Breast epithelium (tissue), 4 donors: ENCODE measurements at regions not wholly inside any gene's neighbourhood (a gene's known extent, or its start where the extent isn't known, plus 50 kb on each side); places are given as distances from the start of the nearest gene placed in this dataset.
"Not testable (repeated sequence)": the region's sequence is repeated elsewhere in the genome, so short reads cannot be mapped to it uniquely, and the experiment has no call there.

ENCODE experiments used
- DNase-seq, 2 donors: peaks; one replicate each; pipeline ENCODE4 v3.0.0-alpha.2; 2019; ENCODE audit warnings: low spot score in 2 of 2
- H3K27ac ChIP-seq, 2 donors: fragments of 200-600 bp; sonication (generic) in 1 of 2; one replicate each; pipeline ENCODE4 v1.5.1; 2016 to 2019; ENCODE audit warnings: mild to moderate bottlenecking in 1 of 2
- H3K27me3 ChIP-seq, 2 donors: fragments of 200-600 bp; sonication (generic) in 1 of 2; one replicate each; pipeline versions ENCODE4 v1.5.1 to v1.6.0; 2017 to 2019; ENCODE audit warnings: control low read depth in 1 of 2, mild to moderate bottlenecking in 1 of 2
- H3K36me3 ChIP-seq: fragments of 200-600 bp; one replicate; pipeline ENCODE4 v1.5.1; 2019
- H3K4me1 ChIP-seq, 2 donors: fragments of 200-600 bp; sonication (generic); one replicate each; pipeline ENCODE4 v1.5.1; 2016 to 2019; ENCODE audit warnings: control low read depth in 1 of 2
- H3K4me3 ChIP-seq, 3 donors: fragments of 200-600 bp; sonication (generic); 1 replicate in 2 of 3; 2 replicates in 1 of 3; pipeline ENCODE4 v1.5.1; 2016 to 2019; ENCODE audit warnings: mild to moderate bottlenecking in 3 of 3, moderate library complexity in 2 of 3
- H3K9me3 ChIP-seq, 2 donors: fragments of 200-600 bp; sonication (generic) in 1 of 2; one replicate each; pipeline ENCODE4 v1.5.1; 2016 to 2019; ENCODE audit warnings: control low read depth in 1 of 2
- POLR2A ChIP-seq: fragments of 450-650 bp; IDR thresholded peaks from one replicate; pipeline ENCODE4 v1.6.1; 2016; ENCODE audit warnings: antibody characterized with exemption, mild to moderate bottlenecking, moderate library complexity
- POLR2AphosphoS5 ChIP-seq, 3 donors: sonication (generic); formaldehyde crosslinking; IDR thresholded peaks; one replicate each; pipeline ENCODE4 v1.6.1; 2017; ENCODE audit warnings: antibody characterized with exemption in 3 of 3
- intact Hi-C: fragments of 100-400 bp; cut with DNase I; formaldehyde crosslinking; loops from one replicate; pipeline ENCODE4 v1.15.1; 2023; ENCODE audit warnings: low total_unique reads
- TF ChIP-seq, protein P1 (sequence below), 3 donors: fragments of 450-650 bp; IDR thresholded peaks; one replicate each; pipeline ENCODE4 v1.5.1; 2016 to 2017; ENCODE audit warnings: antibody characterized with exemption in 3 of 3, mild to moderate bottlenecking in 3 of 3, moderate library complexity in 3 of 3

DNA sequence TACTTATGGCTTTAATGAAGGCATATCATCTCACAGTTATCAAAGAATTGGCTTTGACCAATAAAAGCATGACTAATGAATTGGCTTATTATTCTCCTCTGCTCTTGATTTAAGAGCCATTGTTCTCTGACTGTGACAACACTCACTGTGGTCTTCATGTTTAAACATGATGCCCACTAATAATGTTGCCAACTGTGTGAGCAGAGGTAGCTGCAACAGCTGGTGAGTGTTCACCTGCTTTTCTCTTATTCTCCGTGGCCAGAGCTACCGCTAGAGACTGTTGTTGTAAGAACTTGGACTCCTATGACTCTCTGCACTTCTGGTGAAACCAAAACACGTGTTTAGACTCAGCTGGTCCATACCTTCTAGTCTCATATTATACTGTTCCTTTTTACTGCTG lies 335.9 kb downstream of the XPNPEP1 start:
- H3K9me3 ChIP-seq = no peaks in the 10 kb centered on the region
- TF ChIP-seq, protein P1, sequence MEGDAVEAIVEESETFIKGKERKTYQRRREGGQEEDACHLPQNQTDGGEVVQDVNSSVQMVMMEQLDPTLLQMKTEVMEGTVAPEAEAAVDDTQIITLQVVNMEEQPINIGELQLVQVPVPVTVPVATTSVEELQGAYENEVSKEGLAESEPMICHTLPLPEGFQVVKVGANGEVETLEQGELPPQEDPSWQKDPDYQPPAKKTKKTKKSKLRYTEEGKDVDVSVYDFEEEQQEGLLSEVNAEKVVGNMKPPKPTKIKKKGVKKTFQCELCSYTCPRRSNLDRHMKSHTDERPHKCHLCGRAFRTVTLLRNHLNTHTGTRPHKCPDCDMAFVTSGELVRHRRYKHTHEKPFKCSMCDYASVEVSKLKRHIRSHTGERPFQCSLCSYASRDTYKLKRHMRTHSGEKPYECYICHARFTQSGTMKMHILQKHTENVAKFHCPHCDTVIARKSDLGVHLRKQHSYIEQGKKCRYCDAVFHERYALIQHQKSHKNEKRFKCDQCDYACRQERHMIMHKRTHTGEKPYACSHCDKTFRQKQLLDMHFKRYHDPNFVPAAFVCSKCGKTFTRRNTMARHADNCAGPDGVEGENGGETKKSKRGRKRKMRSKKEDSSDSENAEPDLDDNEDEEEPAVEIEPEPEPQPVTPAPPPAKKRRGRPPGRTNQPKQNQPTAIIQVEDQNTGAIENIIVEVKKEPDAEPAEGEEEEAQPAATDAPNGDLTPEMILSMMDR (IDR thresholded peaks at IDR 0.05) = no peak
- TF ChIP-seq POLR2AphosphoS5 (IDR thresholded peaks at IDR 0.05) (no peak), POLR2A (no peak)
- intact Hi-C loops = no loop called here
- H3K36me3 ChIP-seq = no peaks in the 10 kb centered on the region
- H3K4me1 ChIP-seq = no peaks in the 10 kb centered on the region
- no peaks in the 10 kb centered on the region for H3K27me3 ChIP-seq
- DNase-seq = no peak
- H3K4me3 ChIP-seq = no peak overlapping the region
- H3K27ac ChIP-seq = no peak overlapping the region

DNA sequence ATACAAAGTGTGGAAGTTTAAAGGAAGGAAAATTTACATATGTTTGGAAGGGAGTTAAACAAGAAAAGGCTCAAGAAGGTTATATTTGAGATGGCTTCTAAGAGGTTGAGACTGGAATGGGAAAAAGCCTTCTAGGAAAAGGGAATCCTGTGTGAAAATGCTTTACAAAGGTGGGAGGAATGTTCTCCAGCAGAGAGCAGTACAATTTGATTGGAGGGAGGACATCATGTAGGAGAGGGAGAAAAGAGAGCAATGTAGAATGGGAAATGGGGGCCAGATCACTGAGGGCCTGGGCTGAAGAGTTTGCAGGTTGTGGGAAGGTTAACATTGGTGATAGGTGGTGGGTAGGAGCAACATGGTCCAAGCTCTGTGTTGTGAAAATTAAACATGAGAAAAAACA lies 366.9 kb downstream of the XPNPEP1 start:
- peaks cover 0 to 5% of the 10 kb centered on the region in 2 donors for H3K9me3 ChIP-seq
- TF ChIP-seq POLR2A = no peak
- no peak for TF ChIP-seq POLR2AphosphoS5 (IDR thresholded peaks at IDR 0.05)
- TF ChIP-seq, protein P1 (IDR thresholded peaks at IDR 0.05) = no peak
- no peaks in the 10 kb centered on the region for H3K36me3 ChIP-seq
- no peaks in the 10 kb centered on the region for H3K4me1 ChIP-seq
- H3K27ac ChIP-seq = no peak overlapping the region
- H3K4me3 ChIP-seq = no peak overlapping the region
- intact Hi-C loops = no loop called here
- no peaks in the 10 kb centered on the region for H3K27me3 ChIP-seq
- no peak for DNase-seq

DNA sequence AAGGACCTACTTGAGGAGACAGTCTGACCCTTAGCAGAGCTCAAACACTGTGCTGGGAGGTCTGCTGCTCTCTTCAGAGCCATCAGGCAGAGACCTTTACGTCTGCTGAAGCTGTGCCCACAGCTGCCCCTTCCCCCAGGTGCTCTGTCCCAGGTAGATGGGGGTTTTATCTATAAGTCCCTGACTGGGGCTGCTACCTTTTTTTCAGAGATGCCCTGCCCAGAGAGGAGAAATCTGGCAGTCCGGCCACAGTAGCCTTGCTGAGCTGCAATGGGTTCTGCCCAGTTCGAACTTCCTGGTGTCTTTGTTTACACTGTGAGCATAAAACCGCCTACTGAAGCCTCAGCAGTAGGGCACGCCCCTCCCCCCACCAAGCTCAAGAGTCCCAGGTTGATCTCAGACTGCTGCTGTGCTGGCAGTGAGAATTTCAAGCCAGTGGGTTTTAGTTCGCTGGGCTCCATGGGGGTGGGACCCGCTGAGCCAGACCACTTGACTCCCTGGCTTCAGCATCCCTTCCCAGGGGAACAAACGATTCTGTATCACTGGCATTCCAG lies 381.2 kb downstream of the XPNPEP1 start:
- H3K9me3 ChIP-seq, H3K36me3 ChIP-seq, intact Hi-C loops, H3K4me1 ChIP-seq, H3K4me3 ChIP-seq, DNase-seq, H3K27me3 ChIP-seq, H3K27ac ChIP-seq: not testable (repeated sequence)

DNA sequence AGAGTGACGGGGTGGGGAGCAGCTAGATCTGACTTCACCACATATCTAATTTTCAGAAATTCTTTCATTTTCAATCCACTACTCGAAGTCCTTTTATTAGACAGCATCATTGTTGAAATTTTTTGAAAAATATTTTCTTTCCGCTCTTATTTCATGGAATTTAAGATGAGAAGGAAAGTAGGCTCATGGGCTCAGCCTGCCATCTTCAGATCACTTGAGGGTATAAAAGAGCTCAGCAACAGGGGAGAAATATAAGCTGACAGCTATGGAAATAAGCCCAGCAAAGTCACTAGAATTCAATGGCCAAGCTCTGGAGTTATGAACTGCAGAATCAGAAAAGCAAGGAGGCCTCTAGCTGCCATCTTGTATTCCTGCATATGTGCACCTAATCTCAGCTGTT lies 389.1 kb downstream of the XPNPEP1 start:
- TF ChIP-seq, protein P1 (IDR thresholded peaks at IDR 0.05) = no peak
- TF ChIP-seq POLR2AphosphoS5 (IDR thresholded peaks at IDR 0.05) (no peak), POLR2A (no peak)
- Histone ChIP-seq H3K9me3 (peaks cover 13 to 20% of the 10 kb centered on the region in 2 donors), H3K27ac (no peak overlapping the region)

DNA sequence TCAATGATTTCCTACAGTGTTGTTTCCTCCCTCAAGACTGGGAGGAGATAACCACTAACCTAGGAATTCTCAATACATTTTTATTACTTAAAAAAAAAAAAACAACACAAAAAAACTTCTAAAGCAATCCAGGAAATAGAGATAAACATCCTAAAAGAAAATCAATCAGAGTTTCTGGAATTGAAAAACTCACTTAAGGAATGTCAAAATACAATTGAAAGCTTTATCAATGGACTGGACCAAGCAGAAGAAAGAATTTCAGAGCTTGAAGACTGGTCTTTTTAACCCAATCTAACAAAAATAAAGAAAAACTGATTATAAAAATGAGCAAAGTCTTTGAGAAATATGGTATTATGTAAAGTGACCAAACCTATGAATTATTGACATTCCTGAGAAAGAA lies 394.1 kb downstream of the XPNPEP1 start:
- Histone ChIP-seq H3K27me3 (no peaks in the 10 kb centered on the region), H3K9me3 (peaks cover 27 to 33% of the 10 kb centered on the region in 2 donors), H3K36me3 (no peaks in the 10 kb centered on the region), H3K27ac (no peak overlapping the region), H3K4me3 (no peak overlapping the region), H3K4me1 (no peaks in the 10 kb centered on the region)
- TF ChIP-seq, protein P1 (IDR thresholded peaks at IDR 0.05) = no peak
- no peak for TF ChIP-seq POLR2AphosphoS5 (IDR thresholded peaks at IDR 0.05)
- no peak for TF ChIP-seq POLR2A
- no peak for DNase-seq
- intact Hi-C loops = no loop called here

More for the DNA sequence above, 389.1 kb downstream of the XPNPEP1 start:
- Histone ChIP-seq H3K4me1 (no peaks in the 10 kb centered on the region), H3K27me3 (no peaks in the 10 kb centered on the region), H3K36me3 (no peaks in the 10 kb centered on the region), H3K4me3 (no peak overlapping the region)
- DNase-seq = no peak
- intact Hi-C loops = no loop called here

DNA sequence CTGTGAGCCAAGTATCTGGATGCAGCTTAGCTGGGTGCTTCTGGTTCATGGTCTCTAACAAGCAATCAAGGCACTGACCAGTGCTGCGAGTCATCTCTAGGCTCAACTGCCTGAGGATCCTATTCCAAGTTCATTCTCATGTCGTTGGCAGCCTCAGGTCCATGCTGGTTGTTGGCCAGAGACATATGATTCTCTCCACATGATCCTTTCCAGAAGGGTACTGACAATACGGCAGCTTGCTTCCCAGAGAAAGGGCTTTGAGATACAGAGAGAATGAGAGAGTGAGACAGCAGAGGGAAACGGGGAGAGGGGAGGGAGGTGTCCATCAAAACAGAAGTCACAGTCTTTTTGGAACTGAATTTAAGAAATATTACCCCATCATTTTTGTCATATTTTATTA lies 405.6 kb downstream of the XPNPEP1 start:
- intact Hi-C loops = no loop called here
- TF ChIP-seq POLR2AphosphoS5 (IDR thresholded peaks at IDR 0.05) = no peak
- TF ChIP-seq, protein P1 (IDR thresholded peaks at IDR 0.05) = no peak
- no peak for TF ChIP-seq POLR2A

More for the DNA sequence above, 405.6 kb downstream of the XPNPEP1 start:
- Histone ChIP-seq H3K9me3 (peaks cover 0 to 7% of the 10 kb centered on the region in 2 donors), H3K36me3 (no peaks in the 10 kb centered on the region), H3K4me3 (no peak overlapping the region), H3K4me1 (no peaks in the 10 kb centered on the region), H3K27me3 (no peaks in the 10 kb centered on the region), H3K27ac (no peak overlapping the region)
- no peak for DNase-seq
